GM10266 (cell line): ENCODE measurements at regions not wholly inside any gene's neighbourhood (a gene's known extent, or its start where the extent isn't known, plus 50 kb on each side); places are given as distances from the start of the nearest gene placed in this dataset.

Experiments
- DNase-seq: peaks from one replicate; pipeline ENCODE4 v3.0.0; 2012; ENCODE audit errors: extremely low spot score
- CTCF ChIP-seq: IDR thresholded peaks from 2 replicates; pipeline ENCODE4 v1.5.1; 2012; ENCODE audit warnings: mild to moderate bottlenecking, low read depth; ENCODE audit not compliant: control insufficient read depth, insufficient read depth; ENCODE audit errors: missing control alignments

GRCh38 chr18:79612291-79613108 lies 67.1 kb upstream of the CTDP1 start:
- no peak for TF ChIP-seq CTCF
- DNase-seq = no peak

GRCh38 chr18:79613186-79613931 lies 66.2 kb upstream of the CTDP1 start:
- TF ChIP-seq CTCF = no peak
- no peak for DNase-seq

GRCh38 chr18:79614211-79614955 lies 65.2 kb upstream of the CTDP1 start:
- DNase-seq = no peak
- no peak for TF ChIP-seq CTCF

- TF ChIP-seq CTCF = no peak
- no peak for DNase-seq
These were observed 64.5 kb upstream of the CTDP1 start for GRCh38 chr18:79615091-79615490.

GRCh38 chr18:79615586-79615985 lies 64.0 kb upstream of the CTDP1 start:
- TF ChIP-seq CTCF = no peak
- DNase-seq = no peak

- TF ChIP-seq CTCF = no peak
- DNase-seq = no peak
These were observed 62.7 kb upstream of the CTDP1 start for GRCh38 chr18:79616651-79617510.
